Liver (tissue), 3 donors: ENCODE measurements at regions not wholly inside any gene's neighbourhood (a gene's known extent, or its start where the extent isn't known, plus 50 kb on each side); places are given as distances from the start of the nearest gene placed in this dataset.

Source experiments
- HNF4A ChIP-seq, 2 donors: conservative IDR thresholded peaks; 2 replicates each; pipeline ENCODE4 v1.6.1; 2016; ENCODE audit warnings: antibody characterized with exemption in 2 of 2, mild to moderate bottlenecking in 2 of 2
- RXRA ChIP-seq, 2 donors: IDR thresholded peaks; 2 replicates each; pipeline ENCODE4 v1.6.1; 2017 to 2018; ENCODE audit warnings: antibody characterized with exemption in 2 of 2, mild to moderate bottlenecking in 1 of 2
- TAF1 ChIP-seq: conservative IDR thresholded peaks from 2 replicates; pipeline ENCODE4 v1.6.1; 2016; ENCODE audit warnings: antibody characterized with exemption, mild to moderate bottlenecking
- YY1 ChIP-seq: IDR thresholded peaks from 2 replicates; pipeline ENCODE4 v1.6.1; 2016; ENCODE audit warnings: antibody characterized with exemption, mild to moderate bottlenecking
- TF ChIP-seq, protein P1 (sequence below): fragments of 150-350 bp; IDR thresholded peaks from 2 replicates; pipeline ENCODE4 v1.5.1; 2017; ENCODE audit warnings: improper control_type of control experiment, low read depth, low read length; ENCODE audit not compliant: missing input control
- TF ChIP-seq, protein P2 (sequence below): IDR thresholded peaks from 2 replicates; pipeline ENCODE4 v1.6.1; 2016; ENCODE audit warnings: antibody characterized with exemption, mild to moderate bottlenecking
- TF ChIP-seq, protein P3 (sequence below): IDR thresholded peaks from 2 replicates; pipeline ENCODE4 v1.6.1; 2016; ENCODE audit warnings: antibody characterized with exemption
- donor health status: healthy.
- donor health status: healthy.

DNA sequence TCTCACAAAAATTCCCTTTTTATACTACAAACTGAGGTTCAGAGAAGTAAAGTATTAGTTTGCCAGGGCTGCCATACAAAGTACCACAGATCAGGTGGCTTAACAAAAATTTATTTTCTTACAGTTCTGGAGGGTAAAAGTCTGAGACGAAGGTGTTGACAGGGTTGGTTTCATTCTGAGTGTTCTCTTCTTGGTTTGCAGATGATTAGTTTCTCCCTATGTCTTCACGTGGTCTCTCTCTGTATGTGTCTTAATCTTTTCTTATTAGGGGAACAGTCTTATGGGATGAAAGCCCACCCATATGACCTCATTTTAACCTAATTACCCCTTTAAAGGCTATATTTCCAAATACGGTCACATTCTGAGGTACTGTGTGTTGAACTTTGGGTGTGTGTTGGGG lies 274.2 kb downstream of the BRINP1 start:
- TF ChIP-seq, protein P1, sequence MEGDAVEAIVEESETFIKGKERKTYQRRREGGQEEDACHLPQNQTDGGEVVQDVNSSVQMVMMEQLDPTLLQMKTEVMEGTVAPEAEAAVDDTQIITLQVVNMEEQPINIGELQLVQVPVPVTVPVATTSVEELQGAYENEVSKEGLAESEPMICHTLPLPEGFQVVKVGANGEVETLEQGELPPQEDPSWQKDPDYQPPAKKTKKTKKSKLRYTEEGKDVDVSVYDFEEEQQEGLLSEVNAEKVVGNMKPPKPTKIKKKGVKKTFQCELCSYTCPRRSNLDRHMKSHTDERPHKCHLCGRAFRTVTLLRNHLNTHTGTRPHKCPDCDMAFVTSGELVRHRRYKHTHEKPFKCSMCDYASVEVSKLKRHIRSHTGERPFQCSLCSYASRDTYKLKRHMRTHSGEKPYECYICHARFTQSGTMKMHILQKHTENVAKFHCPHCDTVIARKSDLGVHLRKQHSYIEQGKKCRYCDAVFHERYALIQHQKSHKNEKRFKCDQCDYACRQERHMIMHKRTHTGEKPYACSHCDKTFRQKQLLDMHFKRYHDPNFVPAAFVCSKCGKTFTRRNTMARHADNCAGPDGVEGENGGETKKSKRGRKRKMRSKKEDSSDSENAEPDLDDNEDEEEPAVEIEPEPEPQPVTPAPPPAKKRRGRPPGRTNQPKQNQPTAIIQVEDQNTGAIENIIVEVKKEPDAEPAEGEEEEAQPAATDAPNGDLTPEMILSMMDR = no peak
- TF ChIP-seq, protein P2, sequence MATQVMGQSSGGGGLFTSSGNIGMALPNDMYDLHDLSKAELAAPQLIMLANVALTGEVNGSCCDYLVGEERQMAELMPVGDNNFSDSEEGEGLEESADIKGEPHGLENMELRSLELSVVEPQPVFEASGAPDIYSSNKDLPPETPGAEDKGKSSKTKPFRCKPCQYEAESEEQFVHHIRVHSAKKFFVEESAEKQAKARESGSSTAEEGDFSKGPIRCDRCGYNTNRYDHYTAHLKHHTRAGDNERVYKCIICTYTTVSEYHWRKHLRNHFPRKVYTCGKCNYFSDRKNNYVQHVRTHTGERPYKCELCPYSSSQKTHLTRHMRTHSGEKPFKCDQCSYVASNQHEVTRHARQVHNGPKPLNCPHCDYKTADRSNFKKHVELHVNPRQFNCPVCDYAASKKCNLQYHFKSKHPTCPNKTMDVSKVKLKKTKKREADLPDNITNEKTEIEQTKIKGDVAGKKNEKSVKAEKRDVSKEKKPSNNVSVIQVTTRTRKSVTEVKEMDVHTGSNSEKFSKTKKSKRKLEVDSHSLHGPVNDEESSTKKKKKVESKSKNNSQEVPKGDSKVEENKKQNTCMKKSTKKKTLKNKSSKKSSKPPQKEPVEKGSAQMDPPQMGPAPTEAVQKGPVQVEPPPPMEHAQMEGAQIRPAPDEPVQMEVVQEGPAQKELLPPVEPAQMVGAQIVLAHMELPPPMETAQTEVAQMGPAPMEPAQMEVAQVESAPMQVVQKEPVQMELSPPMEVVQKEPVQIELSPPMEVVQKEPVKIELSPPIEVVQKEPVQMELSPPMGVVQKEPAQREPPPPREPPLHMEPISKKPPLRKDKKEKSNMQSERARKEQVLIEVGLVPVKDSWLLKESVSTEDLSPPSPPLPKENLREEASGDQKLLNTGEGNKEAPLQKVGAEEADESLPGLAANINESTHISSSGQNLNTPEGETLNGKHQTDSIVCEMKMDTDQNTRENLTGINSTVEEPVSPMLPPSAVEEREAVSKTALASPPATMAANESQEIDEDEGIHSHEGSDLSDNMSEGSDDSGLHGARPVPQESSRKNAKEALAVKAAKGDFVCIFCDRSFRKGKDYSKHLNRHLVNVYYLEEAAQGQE = no peak
- TF ChIP-seq HNF4A (conservative IDR thresholded peaks at IDR 0.05) (no peak), YY1 (no peak), TAF1 (no peak), RXRA (IDR thresholded peaks at IDR 0.05) (no peak)
- TF ChIP-seq, protein P3, sequence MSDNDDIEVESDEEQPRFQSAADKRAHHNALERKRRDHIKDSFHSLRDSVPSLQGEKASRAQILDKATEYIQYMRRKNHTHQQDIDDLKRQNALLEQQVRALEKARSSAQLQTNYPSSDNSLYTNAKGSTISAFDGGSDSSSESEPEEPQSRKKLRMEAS = no peak
